GM19240 (cell line): ENCODE measurements at regions not wholly inside any gene's neighbourhood (a gene's known extent, or its start where the extent isn't known, plus 50 kb on each side); places are given as distances from the start of the nearest gene placed in this dataset.
A peak's percentile ranks its signal among the peaks of the same experiment; 100 is the strongest.
"Not testable (repeated sequence)": the region's sequence is repeated elsewhere in the genome, so short reads cannot be mapped to it uniquely, and the experiment has no call there.

Source experiments
- DNase-seq: peaks from one replicate; pipeline ENCODE4 v3.0.0; 2011; ENCODE audit warnings: low spot score; ENCODE audit not compliant: insufficient read length

- no peak for DNase-seq
Measured at GRCh38 chrX:69431420-69431819, 72.7 kb upstream of the NALF2 start.

DNA sequence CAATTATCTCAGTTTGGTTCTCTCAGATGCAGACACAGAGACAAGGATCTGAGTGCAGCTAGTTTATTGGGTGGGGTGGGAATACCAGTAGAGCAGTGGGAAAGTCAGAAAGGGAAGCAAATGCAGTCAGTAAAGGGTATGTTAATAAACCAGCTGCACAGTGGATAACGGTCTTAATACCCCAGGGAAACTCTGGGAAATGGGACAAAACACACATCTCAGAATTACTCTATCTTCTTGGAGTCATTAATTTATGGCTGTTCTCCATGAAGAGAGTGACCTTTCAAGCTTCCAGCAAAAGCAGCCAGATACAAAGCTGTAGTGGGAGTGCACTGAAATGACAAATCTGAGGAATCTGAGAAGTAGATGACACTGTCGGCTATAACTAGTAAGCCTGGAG is 73.3 kb upstream of the NALF2 start:
- DNase-seq = no peak

GRCh38 chrX:69429339-69430015 is 74.6 kb upstream of the NALF2 start:
- DNase-seq = no peak

GRCh38 chrX:69428216-69428615 is 75.9 kb upstream of the NALF2 start:
- DNase-seq = no peak

- DNase-seq = no peak
Measured at GRCh38 chrX:69424910-69425309, 79.2 kb upstream of the NALF2 start.

DNA sequence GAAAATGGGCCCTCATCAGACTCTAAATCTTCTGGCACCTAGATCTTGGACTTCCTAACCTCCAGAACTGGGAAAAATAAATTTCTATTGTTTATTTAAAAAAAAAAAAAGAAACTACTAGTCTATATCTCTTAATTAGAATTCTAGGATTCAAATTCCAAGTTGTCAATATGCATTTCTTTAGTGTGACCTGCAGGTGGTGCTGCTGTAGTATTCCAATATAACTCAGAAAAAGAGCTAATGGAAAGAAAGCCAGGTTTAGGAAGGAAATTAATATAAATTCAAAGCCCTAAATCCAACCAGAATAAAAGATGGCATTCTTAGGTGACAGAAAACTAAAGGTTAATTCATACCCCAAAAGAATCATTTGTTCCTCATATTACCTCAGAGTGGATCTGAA is 80.0 kb upstream of the NALF2 start:
- DNase-seq = no peak

DNA sequence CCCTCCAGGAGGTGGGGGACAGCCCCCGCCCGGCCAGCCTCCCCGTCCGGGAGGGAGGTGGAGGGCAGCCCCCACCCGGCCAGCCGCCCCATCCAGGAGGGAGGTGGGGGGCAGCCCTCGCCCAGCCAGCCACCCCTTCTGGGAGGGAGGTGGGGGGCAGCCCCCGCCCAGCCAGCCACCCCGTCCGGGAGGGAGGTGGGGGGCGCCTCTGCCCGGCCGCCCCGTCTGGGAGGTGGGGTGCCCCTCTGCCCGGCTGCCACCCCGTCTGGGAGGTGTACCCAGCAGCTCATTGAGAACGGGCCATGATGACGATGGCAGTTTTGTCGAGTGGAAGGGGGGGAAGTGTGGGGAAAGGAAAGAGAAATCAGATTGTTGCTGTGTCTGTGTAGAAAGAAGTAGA is 81.9 kb upstream of the NALF2 start:
- not testable (repeated sequence) for DNase-seq

- DNase-seq = no peak
Measured at GRCh38 chrX:69415698-69416097, 88.4 kb upstream of the NALF2 start.

DNA sequence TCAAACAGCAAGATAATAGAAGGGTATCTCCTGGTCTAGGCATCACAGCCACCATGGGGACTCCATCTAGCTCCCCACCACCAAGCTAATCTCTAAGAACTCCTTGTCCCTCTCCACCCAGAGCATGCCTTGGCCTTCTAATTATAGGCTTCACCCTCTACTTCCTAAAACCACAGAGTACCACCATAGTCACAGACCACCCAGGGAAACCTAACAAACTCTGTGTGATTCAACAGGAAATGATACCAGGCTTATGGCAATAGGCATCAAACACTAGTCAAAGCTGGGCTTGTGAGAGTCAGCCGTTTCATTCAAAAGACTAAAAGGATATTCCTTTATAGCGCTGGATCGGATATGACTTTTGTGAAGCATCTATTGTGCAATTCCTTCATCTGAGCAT is 91.5 kb upstream of the NALF2 start:
- DNase-seq = no peak

DNA sequence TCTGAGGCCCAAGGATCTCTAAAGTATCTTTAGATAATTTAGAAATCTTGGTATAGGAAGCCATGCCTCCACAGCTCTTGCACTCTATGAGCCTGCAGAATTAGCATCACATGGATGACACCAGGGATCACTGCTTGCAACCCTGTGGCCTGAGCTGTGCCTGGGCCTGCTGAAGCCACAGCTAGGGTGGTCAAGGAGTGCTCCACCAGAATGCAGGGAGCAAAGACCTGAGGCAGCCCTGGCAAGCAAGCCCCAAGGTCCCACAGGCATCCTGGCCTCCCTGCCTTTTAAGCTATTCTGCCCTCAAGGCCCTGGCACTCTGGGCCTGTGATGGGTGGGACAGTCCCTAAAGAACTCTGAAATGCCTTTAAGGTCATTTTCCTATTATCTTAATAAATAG is 105.2 kb upstream of the NALF2 start:
- no peak for DNase-seq

- no peak for DNase-seq
Measured at GRCh38 chrX:69396916-69397315, 107.2 kb upstream of the NALF2 start.

DNA sequence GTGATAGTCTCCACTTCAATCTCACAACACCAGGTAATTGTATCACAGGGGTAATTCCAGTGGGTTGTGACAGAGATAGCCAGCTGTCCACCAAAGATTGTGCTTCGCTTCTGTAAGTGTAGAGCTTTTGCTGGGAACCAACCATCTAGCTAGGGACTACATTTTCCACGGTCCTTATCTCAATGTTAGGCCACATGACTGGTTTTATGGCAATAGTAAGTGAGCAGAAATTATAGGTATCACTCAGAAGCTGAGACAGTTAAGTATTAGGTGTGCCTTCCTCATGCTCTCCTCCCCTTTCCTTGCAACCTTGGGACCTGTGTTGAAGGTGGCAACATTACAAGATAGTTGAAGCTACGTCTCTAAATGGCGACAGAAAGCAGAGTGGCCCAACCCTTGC is 108.8 kb upstream of the NALF2 start:
- DNase-seq = no peak

DNA sequence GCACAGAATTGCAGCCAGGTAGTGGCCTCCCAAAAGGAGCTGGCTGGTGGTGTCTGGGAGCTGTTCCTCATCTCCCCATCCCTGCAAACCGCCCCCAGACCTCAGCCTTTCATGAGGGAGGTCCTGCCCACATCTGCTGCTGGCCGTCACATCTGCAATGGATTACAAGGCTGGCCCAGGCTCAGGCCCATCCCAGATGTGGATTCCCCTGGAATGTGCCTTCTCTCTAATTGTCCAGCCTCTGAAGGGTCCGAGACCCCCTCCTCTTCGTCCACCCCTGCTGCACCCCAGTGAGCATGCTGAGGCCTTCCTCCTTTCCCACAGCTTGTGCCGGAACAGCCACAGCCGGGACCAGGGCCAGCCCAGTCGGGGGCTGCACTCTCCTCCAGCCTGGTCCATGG is 115.0 kb upstream of the NALF2 start:
- no peak for DNase-seq

GRCh38 chrX:69388526-69388925 is 115.6 kb upstream of the NALF2 start:
- DNase-seq = no peak

- peak; percentile 44 for DNase-seq
Measured at GRCh38 chrX:69387567-69388487, 116.3 kb upstream of the NALF2 start.

- DNase-seq = no peak
Measured at GRCh38 chrX:69386681-69387080, 117.4 kb upstream of the NALF2 start.

DNA sequence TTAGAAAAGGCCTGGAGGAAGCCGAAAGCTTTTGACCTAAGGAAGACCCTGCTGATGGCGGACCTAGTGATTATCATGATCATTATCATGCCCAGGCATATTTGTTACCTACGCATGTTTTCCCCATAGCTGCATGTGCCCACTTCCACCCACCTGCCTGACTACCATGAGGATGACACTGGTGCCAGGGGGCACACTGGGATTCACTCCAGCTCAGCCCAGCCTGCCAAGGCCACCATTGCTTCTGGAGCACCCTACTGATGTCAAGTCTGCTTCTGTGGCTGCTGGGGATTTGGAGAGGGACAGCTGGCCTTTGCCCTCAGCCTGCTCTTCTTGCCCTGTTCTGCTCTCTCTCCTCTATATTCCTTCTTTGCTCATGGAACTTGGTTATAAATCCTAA is 124.7 kb upstream of the NALF2 start:
- no peak for DNase-seq

GRCh38 chrX:69374569-69374968 is 129.6 kb upstream of the NALF2 start:
- DNase-seq = no peak

- no peak for DNase-seq
Measured at GRCh38 chrX:69372435-69372834, 131.7 kb upstream of the NALF2 start.

DNA sequence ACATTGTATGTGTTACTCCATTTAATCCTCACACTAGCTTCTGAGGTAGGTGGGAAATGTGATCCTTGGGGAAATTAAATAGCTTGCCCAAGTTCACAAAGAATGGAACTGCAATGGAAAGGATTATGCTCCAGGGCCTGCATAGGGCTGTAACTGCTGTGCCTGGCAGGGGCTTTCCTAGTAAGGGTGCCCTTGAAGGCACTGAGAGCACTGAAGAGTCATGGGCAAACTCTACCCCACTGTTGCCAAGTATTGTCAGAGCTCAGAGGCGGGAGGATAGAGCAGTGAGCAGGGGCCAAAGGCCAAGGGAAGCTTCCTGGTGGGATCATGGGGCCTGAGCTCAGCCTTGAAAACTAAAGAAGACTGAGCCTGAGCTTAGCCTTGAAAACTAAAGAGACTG is 133.0 kb upstream of the NALF2 start:
- DNase-seq = no peak

- DNase-seq = no peak
Measured at GRCh38 chrX:69369999-69370398, 134.1 kb upstream of the NALF2 start.

- DNase-seq = no peak
Measured at GRCh38 chrX:69366183-69366582, 137.9 kb upstream of the NALF2 start.

GRCh38 chrX:69365755-69366154 is 138.4 kb upstream of the NALF2 start:
- no peak for DNase-seq
